ENCODE measurements at regions not wholly inside any gene's neighbourhood (a gene's known extent, or its start where the extent isn't known, plus 50 kb on each side); places are given as distances from the start of the nearest gene placed in this dataset.

- no peak for DNase-seq (ENCODE audit: low spot score)
These were observed 320.5 kb downstream of the ETS1 start for GRCh38 chr11:128266893-128267292.

- DNase-seq (ENCODE audit: low spot score), result no peak
These were observed 324.7 kb downstream of the ETS1 start for GRCh38 chr11:128262463-128263345.

DNA sequence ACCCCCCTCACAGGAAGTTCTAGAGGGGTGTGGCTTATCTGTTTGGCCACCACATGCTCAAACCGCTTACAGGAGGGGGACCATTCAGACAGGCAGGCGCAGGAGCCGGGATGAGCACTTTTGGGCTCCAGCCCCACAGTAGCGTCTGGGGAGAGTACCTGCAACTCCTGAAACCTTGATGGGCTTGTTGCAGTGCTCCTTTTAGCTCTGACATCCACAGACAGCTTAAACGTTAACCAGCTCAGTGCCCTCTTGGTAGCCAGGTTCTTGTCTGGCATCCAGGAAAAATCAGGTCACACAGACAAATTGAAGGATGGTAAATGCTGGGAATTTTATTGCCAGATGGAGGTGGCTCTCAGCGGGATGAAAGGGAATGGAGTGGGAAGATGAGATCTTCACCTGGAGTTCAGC lies 326.3 kb downstream of the ETS1 start:
- no peak for DNase-seq (ENCODE audit: low spot score)

GRCh38 chr11:128260398-128260797 lies 327.0 kb downstream of the ETS1 start:
- DNase-seq (ENCODE audit: low spot score), result no peak

DNA sequence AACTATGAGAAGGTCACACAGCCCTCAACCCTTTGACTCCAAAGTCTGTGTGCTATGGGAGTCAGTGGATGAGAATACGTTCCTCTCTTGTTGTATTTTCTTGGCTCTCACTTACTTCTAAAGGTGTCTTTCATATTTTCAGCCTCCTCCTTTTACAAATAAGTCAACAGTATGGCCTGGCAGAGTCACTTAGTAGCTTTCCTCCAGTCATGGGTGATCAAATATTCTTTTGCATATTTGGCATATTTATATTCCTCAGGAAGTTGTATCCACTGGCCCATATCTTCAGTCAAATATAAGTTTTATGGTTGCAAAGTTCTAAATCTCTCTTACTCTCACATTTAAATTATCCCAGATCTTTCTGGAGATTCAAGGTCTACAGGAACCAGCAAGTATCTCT lies 327.5 kb downstream of the ETS1 start:
- DNase-seq (ENCODE audit: low spot score), result no peak

DNA sequence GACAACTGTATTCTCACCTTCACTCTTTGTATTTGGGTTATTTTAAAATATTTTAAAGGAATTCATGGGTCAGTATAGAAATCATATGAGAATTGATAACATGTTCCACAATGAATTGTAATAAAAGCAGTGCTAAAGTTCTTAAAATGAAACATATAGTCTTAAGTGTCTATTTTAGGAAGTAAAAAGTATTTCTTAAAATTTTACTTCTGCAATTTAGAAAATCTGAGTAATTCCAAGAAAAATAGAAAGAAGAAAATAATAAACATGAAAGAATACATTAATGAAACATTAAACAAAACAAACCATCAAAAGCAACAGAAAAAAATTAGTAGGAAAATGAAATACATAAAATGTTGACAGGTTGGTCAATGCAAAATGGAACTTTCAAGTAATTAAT lies 332.4 kb downstream of the ETS1 start:
- DNase-seq (ENCODE audit: low spot score), result no peak

- DNase-seq (ENCODE audit: low spot score), result no peak
These were observed 336.2 kb downstream of the ETS1 start for GRCh38 chr11:128251140-128251539.

DNA sequence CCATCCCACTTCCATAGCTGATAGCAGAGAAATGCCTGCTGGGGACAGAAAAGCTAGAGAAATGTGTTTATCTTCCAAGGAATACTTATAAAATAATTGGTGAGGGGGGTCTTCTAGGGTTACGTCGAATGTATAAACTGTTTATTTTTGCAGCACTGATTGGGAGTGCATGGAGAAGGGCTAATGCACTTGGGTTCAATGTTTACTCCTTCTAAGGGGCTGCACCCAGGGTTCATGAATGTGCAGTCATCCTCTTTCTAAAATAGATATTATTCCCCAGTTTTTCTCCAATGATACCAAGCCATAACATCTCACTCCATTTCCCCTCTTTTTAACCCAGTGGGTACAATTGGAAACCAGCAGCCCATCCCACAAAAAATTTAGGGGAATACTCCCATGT lies 336.9 kb downstream of the ETS1 start:
- DNase-seq (ENCODE audit: low spot score), result no peak

DNA sequence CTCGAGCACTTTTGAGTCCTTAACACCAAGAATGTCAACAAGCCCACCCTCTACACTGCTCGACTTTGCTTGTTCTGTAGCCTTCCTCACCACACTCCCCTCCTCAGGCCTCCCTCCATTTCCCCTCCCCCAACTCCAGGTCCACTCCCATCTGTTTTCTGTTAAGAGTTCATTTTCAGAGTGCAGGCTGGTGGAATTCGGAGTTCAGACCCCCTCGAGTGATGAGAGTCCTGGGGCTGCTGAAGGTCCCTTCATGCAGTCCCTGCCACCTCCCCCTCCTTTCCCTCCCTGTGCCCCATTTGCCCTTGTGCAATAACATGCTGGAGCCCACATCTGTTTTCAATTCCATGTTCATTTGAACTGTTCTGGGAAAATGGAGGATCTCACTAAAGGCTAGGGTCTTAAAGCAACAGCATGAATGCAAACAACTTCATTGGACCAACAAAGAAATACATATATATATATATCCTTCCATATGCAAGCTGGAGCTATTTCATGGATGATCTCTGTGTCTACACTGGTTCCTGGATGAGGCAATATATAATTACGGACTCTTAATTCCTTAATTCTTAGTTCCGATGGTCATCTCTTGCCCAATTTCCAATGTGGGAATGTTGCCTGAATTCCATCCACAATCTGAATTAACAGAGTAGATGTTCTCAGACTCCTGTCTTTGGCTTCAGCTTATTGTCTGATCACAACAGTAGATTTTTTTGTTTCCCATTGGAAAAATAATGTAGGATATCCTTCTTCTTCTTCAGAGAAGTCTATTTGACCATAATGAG lies 340.4 kb downstream of the ETS1 start:
- DNase-seq (ENCODE audit: low spot score), result no peak

GRCh38 chr11:128246364-128246801 lies 341.0 kb downstream of the ETS1 start:
- DNase-seq (ENCODE audit: low spot score), result no peak

GRCh38 chr11:128244871-128245270 lies 342.5 kb downstream of the ETS1 start:
- DNase-seq (ENCODE audit: low spot score), result no peak

DNA sequence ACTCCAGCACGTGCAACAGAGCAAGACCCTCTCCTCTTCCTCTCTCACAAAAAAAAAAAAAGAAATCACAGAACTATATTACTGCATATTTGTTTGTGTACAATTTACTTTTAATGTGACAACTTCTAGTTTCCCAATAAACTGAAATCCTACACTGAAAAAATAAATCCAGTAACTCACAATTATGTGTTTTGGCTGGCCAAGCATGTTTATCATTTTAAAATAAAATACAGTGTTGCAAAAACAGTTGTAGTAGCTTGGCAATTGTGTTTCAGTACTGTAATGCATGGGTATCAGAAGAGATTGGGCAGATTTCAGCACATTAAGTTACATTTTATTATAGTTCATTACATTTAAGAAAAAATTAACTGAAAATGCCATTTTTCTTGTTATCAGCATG lies 344.9 kb downstream of the ETS1 start:
- DNase-seq (ENCODE audit: low spot score), result no peak

GRCh38 chr11:128240546-128240945 lies 346.8 kb downstream of the ETS1 start:
- DNase-seq (ENCODE audit: low spot score), result no peak

- DNase-seq (ENCODE audit: low spot score), result no peak
These were observed 348.1 kb downstream of the ETS1 start for GRCh38 chr11:128239306-128239705.

GRCh38 chr11:128238521-128239265 lies 348.7 kb downstream of the ETS1 start:
- no peak for DNase-seq (ENCODE audit: low spot score)

DNA sequence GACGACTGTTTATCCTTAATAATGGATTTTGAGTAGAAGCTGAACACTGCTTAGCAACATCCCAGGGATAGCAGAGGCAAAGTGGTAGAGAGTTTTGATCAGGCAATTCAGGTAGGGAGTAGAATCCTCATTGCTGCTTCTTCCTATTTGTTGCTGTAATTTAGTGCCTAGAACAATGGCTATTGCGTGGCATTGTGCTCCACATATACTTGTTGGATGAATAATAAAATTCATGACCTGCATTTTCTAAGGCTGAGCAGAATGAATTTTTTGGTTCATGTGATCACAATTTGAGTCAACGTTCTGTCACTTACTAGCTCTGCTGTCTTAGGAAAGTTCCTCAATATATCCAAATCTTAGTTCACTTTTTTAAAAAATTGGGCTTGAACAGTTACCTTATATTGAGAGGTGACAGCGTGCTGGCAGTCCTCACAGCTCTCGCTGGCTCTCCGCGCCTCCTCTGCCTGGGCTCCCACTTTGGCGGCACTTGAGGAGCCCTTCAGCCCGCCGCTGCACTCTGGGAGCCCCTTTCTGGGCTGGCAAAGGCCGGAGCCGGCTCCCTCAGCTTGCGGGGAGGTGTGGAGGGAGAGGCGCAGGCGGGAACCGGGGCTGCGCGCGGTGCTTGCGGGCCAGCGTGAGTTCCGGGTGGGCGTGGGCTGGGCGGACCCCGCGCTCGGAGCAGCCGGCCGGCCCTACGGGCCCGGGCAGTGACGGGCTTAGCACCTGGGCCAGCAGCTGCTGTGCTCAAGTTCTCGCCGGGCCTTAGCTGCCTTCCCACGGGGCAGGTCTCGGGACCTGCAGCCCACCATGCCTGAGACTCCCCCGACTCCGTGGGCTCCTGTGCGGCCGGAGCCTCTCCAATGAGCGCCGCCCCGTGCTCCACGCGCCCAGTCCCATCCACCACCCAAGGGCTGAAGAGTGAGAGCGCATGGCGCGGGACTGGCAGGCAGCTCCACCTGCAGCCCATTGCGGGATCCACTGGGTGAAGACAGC lies 350.6 kb downstream of the ETS1 start:
- no peak for DNase-seq (ENCODE audit: low spot score)

DNA sequence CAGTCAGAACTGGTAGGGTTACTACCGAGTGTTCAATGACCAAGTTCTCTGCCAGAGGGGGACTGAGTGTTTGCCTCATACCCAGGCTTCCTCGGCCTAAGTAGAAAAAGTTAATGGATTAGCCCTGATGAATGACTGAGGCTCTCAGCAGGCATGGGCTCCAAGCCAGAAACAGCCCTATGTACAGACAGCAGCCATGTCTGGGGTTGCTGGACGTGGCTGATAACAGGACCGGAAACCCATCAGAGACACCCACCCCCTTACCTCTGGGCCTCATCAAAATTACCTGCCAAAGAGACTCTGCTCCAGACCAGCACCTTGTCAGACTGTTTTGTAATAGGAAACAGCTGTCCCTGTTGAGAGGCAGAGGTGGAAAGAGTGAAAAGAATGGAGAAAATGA lies 351.4 kb downstream of the ETS1 start:
- no peak for DNase-seq (ENCODE audit: low spot score)

GRCh38 chr11:128235426-128235825 lies 351.9 kb downstream of the ETS1 start:
- no peak for DNase-seq (ENCODE audit: low spot score)

GRCh38 chr11:128234143-128234542 lies 353.2 kb downstream of the ETS1 start:
- no peak for DNase-seq (ENCODE audit: low spot score)

DNA sequence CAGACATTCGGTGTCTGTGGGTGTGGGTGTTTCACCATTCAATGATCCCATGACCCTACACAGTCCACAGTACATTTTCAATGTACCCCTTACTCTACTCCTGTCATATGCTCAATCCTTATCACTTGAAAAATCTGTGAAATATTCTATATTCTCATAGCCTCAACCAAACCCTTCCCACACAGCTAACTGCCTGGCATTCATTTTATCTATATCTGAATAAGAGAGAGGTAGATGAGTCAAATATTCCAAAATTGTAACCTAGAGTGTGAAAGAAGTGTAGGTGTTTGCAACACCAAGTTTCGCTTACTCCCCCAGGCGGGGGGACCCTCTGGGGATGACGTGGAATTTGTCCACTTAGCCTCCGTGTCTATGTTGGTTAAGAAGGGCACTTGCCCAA lies 354.8 kb downstream of the ETS1 start:
- DNase-seq (ENCODE audit: low spot score), result no peak

GRCh38 chr11:128231845-128232410 lies 355.4 kb downstream of the ETS1 start:
- no peak for DNase-seq (ENCODE audit: low spot score)

Data from HT-29 (cell line).